HepG2 (cell line): ENCODE measurements at regions not wholly inside any gene's neighbourhood (a gene's known extent, or its start where the extent isn't known, plus 50 kb on each side); places are given as distances from the start of the nearest gene placed in this dataset.

Experiments used
- ATAC-seq: fragments of 200-7000 bp; cut with Tn5 transposase; 3 replicates; pipeline ENCODE4 v1.9.1; 2020; ENCODE audit warnings: mild to moderate bottlenecking, moderate library complexity
- BruUV-seq: library from RNA; stranded (reverse); fragments of 400-500 nt; replicated peaks from 2 replicates; lab custom pipeline; 2021; lab: Mats Ljungman, UMichigan
- CTCF ChIA-PET: fragments of 300-600 bp; formaldehyde crosslinking; extraction: SDS; loops from one replicate; lab custom pipeline; 2021; ENCODE audit warnings: low total read pairs, inconsistent platforms, low intra/inter-chr PET ratio; lab: Yijun Ruan, JAX
- POLR2A ChIA-PET: fragments of 350-600 bp; sonication (Branson Sonifier 250); formaldehyde crosslinking; loops from one replicate; lab custom pipeline; 2020; ENCODE audit warnings: antibody characterized with exemption, inconsistent platforms; lab: Yijun Ruan, JAX
- DNase-seq: peaks from one replicate; pipeline ENCODE4 v3.0.0-alpha.2; 2015; ENCODE audit warnings: low spot score
- FAIRE-seq: peaks from 3 replicates; lab custom pipeline; 2011; peaks lifted over from hg19 to GRCh38; lab: Jason Lieb, UNC
- H2AFZ ChIP-seq: one replicate; pipeline ENCODE4 v1.6.1; 2011; ENCODE audit warnings: low read length, inconsistent platforms
- H3K27ac ChIP-seq: fragments of 300-600 bp; 3 replicates; pipeline ENCODE4 v1.8.0; 2011; ENCODE audit warnings: mixed run types, mild to moderate bottlenecking, mixed read lengths, low read length, inconsistent platforms; ENCODE audit not compliant: insufficient read depth; ENCODE audit errors: extremely low read length
- H3K27me3 ChIP-seq, 2 experiments: fragments of 200-600 bp in 1 of 2; 2 replicates in 1 of 2; 3 replicates in 1 of 2; pipeline versions ENCODE4 v1.6.0 to v1.8.0; 2011; ENCODE audit warnings: low read length in 2 of 2, mild to moderate bottlenecking in 2 of 2, moderate library complexity in 2 of 2, inconsistent platforms in 1 of 2; ENCODE audit not compliant: insufficient read depth in 2 of 2, control insufficient read depth in 1 of 2
- H3K36me3 ChIP-seq, 2 experiments: fragments of 200-600 bp in 1 of 2; replicated peaks in 1 of 2; 2 replicates in 1 of 2; 3 replicates in 1 of 2; pipeline versions ENCODE4 v1.5.1 to v1.8.0; 2011; ENCODE audit warnings: low read length in 2 of 2, inconsistent platforms in 1 of 2; ENCODE audit not compliant: insufficient read depth in 2 of 2, control insufficient read depth in 1 of 2
- H3K4me1 ChIP-seq: 2 replicates; pipeline ENCODE4 v1.5.1; 2012; ENCODE audit warnings: low read length, inconsistent platforms; ENCODE audit not compliant: insufficient read depth
- H3K4me2 ChIP-seq: 2 replicates; pipeline ENCODE4 v1.6.0; 2011; ENCODE audit warnings: low read depth, low read length, inconsistent platforms
- H3K4me3 ChIP-seq, 3 experiments: fragments of 200-600 bp in 1 of 3; sonication (generic), shearing (Covaris generic) in 1 of 3; replicated peaks in 1 of 3; 2 replicates each; pipeline ENCODE4 v1.5.1; 2011 to 2016; ENCODE audit warnings: low read length in 3 of 3, inconsistent platforms in 2 of 3, low read depth in 2 of 3, mild to moderate bottlenecking in 2 of 3, control low read depth in 1 of 3, mixed read lengths in 1 of 3; ENCODE audit not compliant: insufficient read depth in 1 of 3
- H3K79me2 ChIP-seq: one replicate; pipeline ENCODE4 v1.6.1; 2011; ENCODE audit warnings: low read length, inconsistent platforms; ENCODE audit not compliant: insufficient read depth
- H3K9ac ChIP-seq: 2 replicates; pipeline ENCODE4 v1.6.0; 2011; ENCODE audit warnings: mild to moderate bottlenecking, low read depth, low read length, inconsistent platforms; ENCODE audit not compliant: insufficient read depth
- H3K9me3 ChIP-seq: 2 replicates; pipeline ENCODE4 v1.5.1; 2012; ENCODE audit warnings: mild to moderate bottlenecking, low read length
- H4K20me1 ChIP-seq: 2 replicates; pipeline ENCODE4 v1.6.0; 2011; ENCODE audit warnings: inconsistent platforms, mild to moderate bottlenecking, low read length, moderate library complexity; ENCODE audit not compliant: insufficient read depth
- FOXA1 ChIP-seq, 2 experiments: fragments of 450-650 bp in 1 of 2; sonication (generic) in 1 of 2; formaldehyde crosslinking in 1 of 2; IDR thresholded peaks; 2 replicates each; pipeline versions ENCODE4 v1.4.0 to v1.6.1; 2016 to 2020; ENCODE audit warnings: missing genetic modification reagents in 1 of 2
- FOXP1 ChIP-seq, 2 experiments: fragments of 450-650 bp in 1 of 2; IDR thresholded peaks; 2 replicates each; pipeline ENCODE4 v1.6.1; 2017 to 2018; ENCODE audit warnings: antibody characterized with exemption in 1 of 2
- HNRNPL ChIP-seq: fragments of 200-400 bp; formaldehyde crosslinking; IDR thresholded peaks from 2 replicates; pipeline ENCODE4 v1.6.1; 2017; ENCODE audit warnings: mild to moderate bottlenecking, low read depth, low read length
- KMT2A ChIP-seq: sonication (generic); formaldehyde crosslinking; IDR thresholded peaks from 2 replicates; pipeline ENCODE4 v1.4.0; 2020; ENCODE audit warnings: missing genetic modification reagents
- MTF2 ChIP-seq: sonication (generic); formaldehyde crosslinking; IDR thresholded peaks from 2 replicates; pipeline ENCODE4 v1.5.0; 2020; ENCODE audit warnings: missing genetic modification reagents, borderline replicate concordance
- RAD51 ChIP-seq: fragments of 450-650 bp; IDR thresholded peaks from 2 replicates; pipeline ENCODE4 v1.6.1; 2016; ENCODE audit warnings: borderline replicate concordance
- ZBTB3 ChIP-seq: sonication (generic); formaldehyde crosslinking; IDR thresholded peaks from 2 replicates; pipeline ENCODE4 v1.4.0; 2020; ENCODE audit warnings: low read depth, mild to moderate bottlenecking, moderate library complexity, missing genetic modification reagents, borderline replicate concordance
- ZBTB37 ChIP-seq: sonication (generic); formaldehyde crosslinking; IDR thresholded peaks from 2 replicates; pipeline ENCODE4 v1.4.0; 2020; ENCODE audit warnings: mild to moderate bottlenecking, missing genetic modification reagents
- ZBTB42 ChIP-seq: sonication (generic); formaldehyde crosslinking; IDR thresholded peaks from 2 replicates; pipeline ENCODE4 v1.5.0; 2020; ENCODE audit warnings: mild to moderate bottlenecking, missing genetic modification reagents
- ZNF660 ChIP-seq: sonication (generic); formaldehyde crosslinking; IDR thresholded peaks from 2 replicates; pipeline ENCODE4 v1.5.1; 2020; ENCODE audit warnings: mild to moderate bottlenecking, low read depth, missing genetic modification reagents, borderline replicate concordance
- ZNF777 ChIP-seq: sonication (generic); formaldehyde crosslinking; IDR thresholded peaks from 2 replicates; pipeline ENCODE4 v1.4.0; 2020; ENCODE audit warnings: missing genetic modification reagents
- WGBS: methylation state at CpG from one replicate; pipeline ENCODE4 v1.1.6; 2017; ENCODE audit warnings: low lambda C conversion rate; 5-methylcytosine and 5-hydroxymethylcytosine counted together
- in situ Hi-C: cut with HindIII; loops from 2 replicates; pipeline ENCODE4 v1.10.0; 2017; ENCODE audit warnings: low pct_unique_long_range_greater_than_20kb; ENCODE audit not compliant: extremely low pct_ligation_motif_present
- intact Hi-C: fragments of 100-400 bp; cut with micrococcal nuclease; formaldehyde crosslinking; loops from one replicate; pipeline ENCODE4 v1.10.0; 2022; ENCODE audit not compliant: unreplicated experiment

- TF ChIP-seq FOXP1 (IDR thresholded peaks at IDR 0.05) (no peak), FOXP1 (CRISPR knock-in tag; IDR thresholded peaks at IDR 0.05) (no peak), ZNF777 (CRISPR knock-in tag) (no peak), KMT2A (CRISPR knock-in tag) (no peak), HNRNPL (no peak), FOXA1 (IDR thresholded peaks at IDR 0.05) (no peak), FOXA1 (CRISPR knock-in tag; IDR thresholded peaks at IDR 0.05) (no peak), ZBTB3 (no peak), ZNF660 (CRISPR knock-in tag) (no peak)
Observed at GRCh38 chrX:39739585-39739984, 358.2 kb downstream of the BCOR start (continued).

- H3K4me2 ChIP-seq, result no peak overlapping the region
- no peaks in the 10 kb centered on the region for H3K4me1 ChIP-seq
- no peaks in the 10 kb centered on the region for H3K79me2 ChIP-seq
- H3K9ac ChIP-seq, result no peak overlapping the region
- CTCF ChIA-PET, result no interaction called here
- in situ Hi-C loops, result no loop called here
- no peak overlapping the region for H2AFZ ChIP-seq
- POLR2A ChIA-PET, result no interaction called here
- no peaks in the 10 kb centered on the region for H3K27me3 ChIP-seq
- TF ChIP-seq ZBTB37 (no peak), RAD51 (peak; percentile 69), ZBTB42 (CRISPR knock-in tag) (no peak), MTF2 (CRISPR knock-in tag) (no peak)
- no peak overlapping the region for H3K27ac ChIP-seq
- H3K9me3 ChIP-seq, result no peaks in the 10 kb centered on the region
- 9% methylated on average over 4 of the region's 5 CpGs for WGBS
- ATAC-seq, result no peak
- H3K36me3 ChIP-seq, result no peaks in the 10 kb centered on the region
- no peak overlapping the region for H3K4me3 ChIP-seq
- no TSS peak for BruUV-seq
- no peaks in the 10 kb centered on the region for H4K20me1 ChIP-seq
- no peak for FAIRE-seq
- intact Hi-C loops, result no loop called here
- DNase-seq, result no peak
Observed at GRCh38 chrX:39740078-39740477, 357.7 kb downstream of the BCOR start.
